Heart left ventricle (tissue), 16 donors: ENCODE measurements at regions not wholly inside any gene's neighbourhood (a gene's known extent, or its start where the extent isn't known, plus 50 kb on each side); places are given as distances from the start of the nearest gene placed in this dataset.

Source experiments
- ATAC-seq, 4 donors: fragments of 200-7000 bp; cut with Tn5 transposase; one replicate each; pipeline ENCODE4 v1.9.1; 2020 to 2022; ENCODE audit warnings: moderate library complexity in 4 of 4, mild to moderate bottlenecking in 3 of 4, moderate number of reproducible peaks in 1 of 4
- DNase-seq, 5 donors: peaks; one replicate each; pipeline ENCODE4 v3.0.0-alpha.2; 2020
- H3K27ac ChIP-seq, 12 donors: fragments of 200-600 bp; sonication (generic) in 4 of 12; one replicate each; pipeline versions ENCODE4 v1.5.0 to v1.8.0; 2016 to 2022; ENCODE audit warnings: mild to moderate bottlenecking in 2 of 12
- H3K27me3 ChIP-seq, 9 donors: fragments of 200-600 bp; sonication (generic) in 2 of 9; one replicate each; pipeline versions ENCODE4 v1.5.1 to v1.8.0; 2016 to 2022; ENCODE audit warnings: mild to moderate bottlenecking in 3 of 9
- H3K36me3 ChIP-seq, 9 donors: fragments of 200-600 bp; sonication (generic) in 2 of 9; one replicate each; pipeline versions ENCODE4 v1.5.0 to v1.8.0; 2018 to 2022; ENCODE audit warnings: mild to moderate bottlenecking in 2 of 9
- H3K4me1 ChIP-seq, 12 donors: fragments of 200-600 bp; sonication (generic) in 4 of 12; one replicate each; pipeline versions ENCODE4 v1.5.0 to v1.8.0; 2016 to 2022; ENCODE audit warnings: mild to moderate bottlenecking in 3 of 12
- H3K4me3 ChIP-seq, 12 donors: fragments of 200-600 bp; sonication (generic) in 4 of 12; one replicate each; pipeline versions ENCODE4 v1.5.0 to v1.8.0; 2017 to 2022; ENCODE audit warnings: mild to moderate bottlenecking in 9 of 12, moderate library complexity in 4 of 12
- H3K9me3 ChIP-seq, 12 donors: fragments of 200-600 bp; sonication (generic) in 4 of 12; one replicate each; pipeline versions ENCODE4 v1.5.0 to v1.8.0; 2016 to 2022; ENCODE audit warnings: mild to moderate bottlenecking in 1 of 12
- POLR2A ChIP-seq, 2 donors: fragments of 450-650 bp; IDR thresholded peaks; one replicate each; pipeline ENCODE4 v1.6.1; 2017; ENCODE audit warnings: antibody characterized with exemption in 2 of 2, mild to moderate bottlenecking in 2 of 2, moderate library complexity in 2 of 2
- WGBS, 4 donors: extraction: QIAGEN DNeasy Blood & Tissue Kit in 2 of 4; methylation state at CpG; one replicate each; pipeline versions ENCODE4 v1.1.5 to v1.1.7; 2013 to 2018; 5-methylcytosine and 5-hydroxymethylcytosine counted together
- intact Hi-C, 10 donors: fragments of 100-400 bp; cut with DNase I; formaldehyde crosslinking; loops; one replicate each; pipeline versions ENCODE4 v1.11.1 to v1.14.2; 2022
- TF ChIP-seq, protein P1 (sequence below), 12 donors: fragments of 200-600 bp; sonication (generic) in 4 of 12; IDR thresholded peaks; one replicate each; pipeline versions ENCODE4 v1.5.0 to v1.8.0; 2018 to 2022; ENCODE audit warnings: antibody characterized with exemption in 12 of 12, mild to moderate bottlenecking in 5 of 12
- donor health status: ischemic (EF 13 %, LVEDD 7.1; RV severe dilation, severe dysfunction).
- donor health status: healthy with polysubstance abuse.
- donor health status: DM: no; HTN: yes; CAD: no.
- donor health status: DM: no; HTN: no; CAD: no.
- donor health status: ischemic (EF 25% LVEDD 6.9; RV normal size, moderate dysfunction).
- donor health status: ischemic (EF 25% LVEDD 5.7; RV mildly dilated, moderate dysfunction).
- donor health status: healthy.
- donor health status: DM: yes; HTN: yes; CAD: no.
- donor health status: ischemic (EF 35%, LVEDD 5.7; RV mildly dilated, moderate dysfunction).
- donor health status: nonischemic (EF 11% LVEDD 7.7; RV severe dilation, severe dysfunction).
- donor health status: DM: yes; HTN: yes; CAD: no.
- donor health status: PGD.
- donor health status: ischemic (EF 29% LVEDD 5.4; RV normal size, mild dysfunction).
- donor health status: nonischemic (EF 23%, LVEDD 6.1; RV moderate dilation, normal function).

DNA sequence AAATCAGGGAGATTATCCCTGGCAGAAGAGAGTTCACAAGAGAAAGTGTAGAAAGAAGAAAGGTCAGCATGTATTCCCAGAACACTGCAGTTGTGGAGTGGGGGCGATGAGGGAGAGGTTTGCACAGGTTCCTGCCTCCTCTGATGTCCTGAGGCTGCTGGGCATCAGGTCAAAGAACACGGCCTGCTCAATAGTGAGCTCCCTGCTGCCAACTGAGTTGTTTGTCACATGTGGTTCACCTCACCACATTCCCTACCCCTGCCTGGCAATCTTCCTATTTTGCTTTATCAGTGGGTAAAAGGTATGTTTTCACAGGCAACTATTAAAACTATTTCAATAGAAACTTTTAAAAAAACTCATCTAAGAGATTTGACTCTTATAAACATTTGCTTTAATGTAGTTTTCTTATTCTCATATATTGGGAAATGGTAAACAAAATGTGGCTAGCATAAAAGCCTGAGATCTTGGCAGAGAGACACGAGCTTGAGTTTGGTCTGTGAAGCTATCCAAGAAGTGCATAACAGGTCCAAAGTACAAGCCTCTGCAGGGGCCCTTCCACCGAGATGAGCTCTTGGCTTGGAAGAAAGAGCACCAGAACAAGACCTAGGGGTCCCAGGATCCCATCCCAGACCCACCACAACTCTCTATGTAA lies 123.9 kb upstream of the SRD5A2 start:
- no peak for TF ChIP-seq POLR2A (IDR thresholded peaks at IDR 0.05)
- TF ChIP-seq, protein P1, sequence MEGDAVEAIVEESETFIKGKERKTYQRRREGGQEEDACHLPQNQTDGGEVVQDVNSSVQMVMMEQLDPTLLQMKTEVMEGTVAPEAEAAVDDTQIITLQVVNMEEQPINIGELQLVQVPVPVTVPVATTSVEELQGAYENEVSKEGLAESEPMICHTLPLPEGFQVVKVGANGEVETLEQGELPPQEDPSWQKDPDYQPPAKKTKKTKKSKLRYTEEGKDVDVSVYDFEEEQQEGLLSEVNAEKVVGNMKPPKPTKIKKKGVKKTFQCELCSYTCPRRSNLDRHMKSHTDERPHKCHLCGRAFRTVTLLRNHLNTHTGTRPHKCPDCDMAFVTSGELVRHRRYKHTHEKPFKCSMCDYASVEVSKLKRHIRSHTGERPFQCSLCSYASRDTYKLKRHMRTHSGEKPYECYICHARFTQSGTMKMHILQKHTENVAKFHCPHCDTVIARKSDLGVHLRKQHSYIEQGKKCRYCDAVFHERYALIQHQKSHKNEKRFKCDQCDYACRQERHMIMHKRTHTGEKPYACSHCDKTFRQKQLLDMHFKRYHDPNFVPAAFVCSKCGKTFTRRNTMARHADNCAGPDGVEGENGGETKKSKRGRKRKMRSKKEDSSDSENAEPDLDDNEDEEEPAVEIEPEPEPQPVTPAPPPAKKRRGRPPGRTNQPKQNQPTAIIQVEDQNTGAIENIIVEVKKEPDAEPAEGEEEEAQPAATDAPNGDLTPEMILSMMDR (IDR thresholded peaks at IDR 0.05): no peak
- H3K9me3 ChIP-seq: peaks cover 0 to 17% (median 3%) of the 10 kb centered on the region in 12 donors
- no peaks in the 10 kb centered on the region for H3K4me1 ChIP-seq
- 39 to 47% (median 43%) methylated on average over 4 of the region's 4 CpGs for WGBS, 4 donors
- no peaks in the 10 kb centered on the region for H3K36me3 ChIP-seq
- intact Hi-C loops: no loop called here
- no peaks in the 10 kb centered on the region for H3K27me3 ChIP-seq
- no peak overlapping the region for H3K27ac ChIP-seq
- no peak for DNase-seq
- ATAC-seq: no peak
- H3K4me3 ChIP-seq: no peak overlapping the region

DNA sequence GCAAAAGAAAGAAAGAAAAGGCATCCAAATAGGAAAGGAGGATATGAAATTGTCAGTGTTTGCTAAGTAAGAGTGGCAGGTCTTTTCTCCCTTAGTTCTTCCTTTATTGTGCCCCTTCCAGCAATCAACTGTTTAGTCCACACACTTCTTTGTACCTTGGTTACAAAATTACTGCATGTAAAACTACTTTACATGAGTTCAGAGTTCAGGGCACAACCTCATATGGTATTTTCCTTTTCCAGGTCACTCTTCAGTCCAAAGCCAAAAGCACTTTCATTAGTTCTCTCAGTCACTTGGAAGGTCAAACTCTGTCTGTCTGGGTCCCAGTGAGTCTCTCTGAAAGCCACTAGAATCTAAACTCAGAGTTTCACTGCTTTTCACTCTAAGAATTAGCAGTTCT lies 122.5 kb upstream of the SRD5A2 start:
- H3K27ac ChIP-seq: no peak overlapping the region
- intact Hi-C loops: no loop called here
- no peaks in the 10 kb centered on the region for H3K4me1 ChIP-seq
- H3K27me3 ChIP-seq: no peaks in the 10 kb centered on the region
- H3K9me3 ChIP-seq: peaks cover 0 to 32% (median 16%) of the 10 kb centered on the region in 12 donors
- H3K36me3 ChIP-seq: no peaks in the 10 kb centered on the region
- ATAC-seq: no peak
- H3K4me3 ChIP-seq: no peak overlapping the region
- no peak for DNase-seq
- TF ChIP-seq POLR2A (IDR thresholded peaks at IDR 0.05): no peak
- TF ChIP-seq, protein P1 (IDR thresholded peaks at IDR 0.05): no peak

DNA sequence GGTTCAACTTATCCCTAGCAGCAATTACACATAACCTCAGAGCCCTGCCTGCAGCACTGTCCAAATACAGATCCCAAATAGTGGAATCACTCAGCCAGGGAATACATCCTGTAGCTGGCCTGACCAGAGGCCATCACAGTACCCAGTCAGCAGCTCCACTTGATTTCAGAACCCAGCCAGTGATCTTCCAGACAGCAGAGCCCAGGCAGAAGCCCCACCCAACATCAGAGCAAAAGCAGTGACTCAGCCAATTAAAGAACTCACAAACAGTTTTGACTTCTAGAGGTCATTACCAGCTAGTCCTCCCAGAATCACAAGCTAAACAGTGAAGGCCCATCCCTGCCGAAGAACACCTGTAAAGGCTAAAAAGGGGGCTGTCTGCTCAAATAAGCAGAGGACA lies 118.0 kb upstream of the SRD5A2 start:
- intact Hi-C loops: no loop called here
- 53 to 81% (median 74%) methylated on average over 1 of the region's 1 CpG for WGBS, 4 donors
- peaks cover 0 to 72% (median 39%) of the 10 kb centered on the region in 12 donors for H3K9me3 ChIP-seq

DNA sequence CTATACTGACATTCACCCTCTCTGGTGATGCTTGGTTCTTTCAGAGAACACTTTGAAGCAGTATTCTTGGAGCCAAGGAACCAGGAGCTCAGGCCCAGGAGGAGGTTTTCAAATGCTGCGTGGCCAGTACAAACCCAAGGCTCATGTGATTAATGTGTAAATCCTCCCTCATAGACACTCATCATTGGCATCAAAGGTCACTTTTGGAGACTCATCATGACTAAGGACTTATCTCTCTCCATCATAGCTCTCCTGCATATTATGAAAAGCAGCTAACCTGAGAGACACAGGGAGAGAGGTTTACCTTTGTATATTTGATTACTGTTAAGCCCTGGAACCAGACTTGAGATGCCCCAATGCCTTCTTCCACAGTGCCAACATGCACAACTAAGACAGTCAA lies 115.3 kb upstream of the SRD5A2 start:
- WGBS, 4 donors: 77 to 86% (median 82%) methylated on average over 1 of the region's 1 CpG
- Histone ChIP-seq H3K27me3 (no peaks in the 10 kb centered on the region), H3K4me3 (no peak overlapping the region), H3K36me3 (no peaks in the 10 kb centered on the region), H3K4me1 (no peaks in the 10 kb centered on the region), H3K27ac (no peak overlapping the region), H3K9me3 (peaks cover 0 to 88% (median 60%) of the 10 kb centered on the region in 12 donors)
- no peak for TF ChIP-seq POLR2A (IDR thresholded peaks at IDR 0.05)
- TF ChIP-seq, protein P1 (IDR thresholded peaks at IDR 0.05): no peak
- DNase-seq (no peak), ATAC-seq (no peak)
- intact Hi-C loops: no loop called here

More for the DNA sequence above, 118.0 kb upstream of the SRD5A2 start:
- TF ChIP-seq POLR2A (IDR thresholded peaks at IDR 0.05): no peak
- TF ChIP-seq, protein P1 (IDR thresholded peaks at IDR 0.05): no peak
- H3K27me3 ChIP-seq: no peaks in the 10 kb centered on the region
- no peaks in the 10 kb centered on the region for H3K4me1 ChIP-seq
- ATAC-seq (no peak), DNase-seq (no peak)
- H3K27ac ChIP-seq: no peak overlapping the region
- H3K36me3 ChIP-seq: no peaks in the 10 kb centered on the region
- no peak overlapping the region for H3K4me3 ChIP-seq
